Hepatocyte (in vitro differentiated cells): ENCODE measurements at regions not wholly inside any gene's neighbourhood (a gene's known extent, or its start where the extent isn't known, plus 50 kb on each side); places are given as distances from the start of the nearest gene placed in this dataset.

Experiments used
- DNase-seq: peaks from one replicate; pipeline ENCODE4 v3.0.0-alpha.2; 2016; ENCODE audit warnings: low spot score
- H2AFZ ChIP-seq: fragments of 200-600 bp; sonication (generic); 2 replicates; pipeline ENCODE4 v1.6.0; 2016; ENCODE audit warnings: antibody characterized with exemption, mild to moderate bottlenecking
- H3K27ac ChIP-seq: fragments of 200-600 bp; sonication (generic); 2 replicates; pipeline ENCODE4 v1.5.1; 2016; ENCODE audit warnings: mild to moderate bottlenecking
- H3K27me3 ChIP-seq: fragments of 200-600 bp; sonication (generic); 2 replicates; pipeline ENCODE4 v1.6.1; 2016
- H3K36me3 ChIP-seq: fragments of 200-600 bp; sonication (generic); replicated peaks from 2 replicates; pipeline ENCODE4 v1.5.1; 2016; ENCODE audit warnings: low read depth; ENCODE audit not compliant: insufficient read depth
- H3K4me1 ChIP-seq: fragments of 200-600 bp; sonication (generic); 2 replicates; pipeline ENCODE4 v1.5.1; 2016; ENCODE audit warnings: mild to moderate bottlenecking, moderate library complexity; ENCODE audit not compliant: insufficient read depth
- H3K4me2 ChIP-seq: fragments of 200-600 bp; sonication (generic); 2 replicates; pipeline ENCODE4 v1.6.0; 2016
- H3K4me3 ChIP-seq: fragments of 200-600 bp; sonication (generic); 2 replicates; pipeline ENCODE4 v1.5.1; 2016; ENCODE audit warnings: mild to moderate bottlenecking
- H3K79me2 ChIP-seq: fragments of 200-600 bp; sonication (generic); 2 replicates; pipeline ENCODE4 v1.6.0; 2017; ENCODE audit warnings: mild to moderate bottlenecking
- H3K9me2 ChIP-seq: fragments of 200-600 bp; sonication (generic); replicated peaks from 2 replicates; pipeline ENCODE4 v1.6.0; 2017; ENCODE audit warnings: mild to moderate bottlenecking; ENCODE audit not compliant: insufficient read depth
- H3K9me3 ChIP-seq: fragments of 200-600 bp; sonication (generic); 2 replicates; pipeline ENCODE4 v1.5.1; 2016; ENCODE audit warnings: low read depth, mild to moderate bottlenecking
- H4K20me1 ChIP-seq: fragments of 200-600 bp; sonication (generic); 2 replicates; pipeline ENCODE4 v1.6.0; 2016; ENCODE audit warnings: mild to moderate bottlenecking; ENCODE audit not compliant: insufficient read depth, poor library complexity, severe bottlenecking
- EZH2 ChIP-seq: fragments of 200-600 bp; sonication (generic); IDR thresholded peaks from 2 replicates; pipeline ENCODE4 v1.6.1; 2016; ENCODE audit warnings: antibody characterized with exemption, mild to moderate bottlenecking, borderline replicate concordance
- EZH2phosphoT487 ChIP-seq: fragments of 200-600 bp; sonication (generic); IDR thresholded peaks from one replicate; pipeline ENCODE4 v1.6.1; 2018; ENCODE audit warnings: antibody characterized with exemption, mild to moderate bottlenecking, low read depth, moderate library complexity; ENCODE audit not compliant: unreplicated experiment, severe bottlenecking
- WGBS: methylation state at CpG from one replicate; pipeline ENCODE4 v1.1.6; 2016; ENCODE audit warnings: low lambda C conversion rate; ENCODE audit errors: missing lambda C conversion rate; 5-methylcytosine and 5-hydroxymethylcytosine counted together
- TF ChIP-seq, protein P1 (sequence below): fragments of 200-600 bp; sonication (generic); IDR thresholded peaks from 2 replicates; pipeline ENCODE4 v1.5.1; 2016; ENCODE audit warnings: antibody characterized with exemption, mild to moderate bottlenecking; ENCODE audit not compliant: poor library complexity

GRCh38 chr7:53470336-53470970, 435.0 kb downstream of the POM121L12 start:
- Histone ChIP-seq H3K9me3 (no peaks in the 10 kb centered on the region), H4K20me1 (no peaks in the 10 kb centered on the region), H3K4me2 (no peak overlapping the region), H2AFZ (no peak overlapping the region), H3K27me3 (no peaks in the 10 kb centered on the region), H3K4me3 (no peak overlapping the region), H3K36me3 (no peaks in the 10 kb centered on the region), H3K79me2 (no peaks in the 10 kb centered on the region), H3K4me1 (no peaks in the 10 kb centered on the region), H3K27ac (no peak overlapping the region), H3K9me2 (no peaks in the 10 kb centered on the region)
- TF ChIP-seq, protein P1, sequence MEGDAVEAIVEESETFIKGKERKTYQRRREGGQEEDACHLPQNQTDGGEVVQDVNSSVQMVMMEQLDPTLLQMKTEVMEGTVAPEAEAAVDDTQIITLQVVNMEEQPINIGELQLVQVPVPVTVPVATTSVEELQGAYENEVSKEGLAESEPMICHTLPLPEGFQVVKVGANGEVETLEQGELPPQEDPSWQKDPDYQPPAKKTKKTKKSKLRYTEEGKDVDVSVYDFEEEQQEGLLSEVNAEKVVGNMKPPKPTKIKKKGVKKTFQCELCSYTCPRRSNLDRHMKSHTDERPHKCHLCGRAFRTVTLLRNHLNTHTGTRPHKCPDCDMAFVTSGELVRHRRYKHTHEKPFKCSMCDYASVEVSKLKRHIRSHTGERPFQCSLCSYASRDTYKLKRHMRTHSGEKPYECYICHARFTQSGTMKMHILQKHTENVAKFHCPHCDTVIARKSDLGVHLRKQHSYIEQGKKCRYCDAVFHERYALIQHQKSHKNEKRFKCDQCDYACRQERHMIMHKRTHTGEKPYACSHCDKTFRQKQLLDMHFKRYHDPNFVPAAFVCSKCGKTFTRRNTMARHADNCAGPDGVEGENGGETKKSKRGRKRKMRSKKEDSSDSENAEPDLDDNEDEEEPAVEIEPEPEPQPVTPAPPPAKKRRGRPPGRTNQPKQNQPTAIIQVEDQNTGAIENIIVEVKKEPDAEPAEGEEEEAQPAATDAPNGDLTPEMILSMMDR = no peak
- TF ChIP-seq EZH2phosphoT487 = no peak
- 78% methylated on average over 4 of the region's 4 CpGs for WGBS
- no peak for DNase-seq

DNA sequence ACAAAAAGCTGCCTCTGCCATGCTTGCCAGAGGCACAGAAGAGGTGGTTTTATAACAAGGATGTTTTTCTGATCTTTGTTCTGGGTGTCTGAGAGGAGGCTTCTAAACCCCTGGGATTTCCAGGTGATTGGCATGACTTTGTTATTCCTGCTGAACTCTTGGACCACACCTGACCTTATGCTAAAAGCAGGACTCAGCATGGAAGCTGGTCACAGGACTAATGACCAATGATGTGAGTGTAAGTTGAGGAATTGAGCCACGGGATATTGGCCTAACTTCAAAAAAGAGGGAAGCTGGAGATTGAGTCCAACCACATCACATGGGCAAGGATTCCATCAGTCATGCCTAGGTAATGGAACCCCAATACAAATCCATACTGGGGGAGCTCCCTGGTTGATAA, 437.9 kb downstream of the POM121L12 start:
- Histone ChIP-seq H3K27ac (no peak overlapping the region), H4K20me1 (no peaks in the 10 kb centered on the region)
- WGBS = 87% methylated on average over 1 of the region's 1 CpG

GRCh38 chr7:53475776-53476175, 440.3 kb downstream of the POM121L12 start:
- H3K4me1 ChIP-seq = no peaks in the 10 kb centered on the region
- no peak overlapping the region for H3K27ac ChIP-seq
- no peaks in the 10 kb centered on the region for H3K27me3 ChIP-seq
- H3K4me2 ChIP-seq = no peak overlapping the region
- H3K36me3 ChIP-seq = no peaks in the 10 kb centered on the region
- H2AFZ ChIP-seq = no peak overlapping the region
- no peaks in the 10 kb centered on the region for H4K20me1 ChIP-seq
- no peaks in the 10 kb centered on the region for H3K79me2 ChIP-seq
- no peaks in the 10 kb centered on the region for H3K9me2 ChIP-seq
- no peak for DNase-seq
- H3K4me3 ChIP-seq = no peak overlapping the region
- no peaks in the 10 kb centered on the region for H3K9me3 ChIP-seq
- TF ChIP-seq, protein P1 = no peak
- TF ChIP-seq EZH2 = no peak
- no peak for TF ChIP-seq EZH2phosphoT487

More for the DNA sequence above, 437.9 kb downstream of the POM121L12 start:
- Histone ChIP-seq H3K79me2 (no peaks in the 10 kb centered on the region), H3K27me3 (no peaks in the 10 kb centered on the region), H3K9me3 (no peaks in the 10 kb centered on the region), H3K4me3 (no peak overlapping the region), H3K9me2 (no peaks in the 10 kb centered on the region), H3K4me1 (no peaks in the 10 kb centered on the region), H2AFZ (no peak overlapping the region), H3K4me2 (no peak overlapping the region), H3K36me3 (no peaks in the 10 kb centered on the region)
- TF ChIP-seq EZH2 (no peak), EZH2phosphoT487 (no peak)
- DNase-seq = no peak

GRCh38 chr7:53476566-53476965, 441.1 kb downstream of the POM121L12 start:
- WGBS = 96% methylated on average over 3 of the region's 3 CpGs
- H3K9me3 ChIP-seq = no peaks in the 10 kb centered on the region
- H4K20me1 ChIP-seq = no peaks in the 10 kb centered on the region
- H3K27me3 ChIP-seq = no peaks in the 10 kb centered on the region
- TF ChIP-seq, protein P1 = no peak
- TF ChIP-seq EZH2 = no peak
- no peak for TF ChIP-seq EZH2phosphoT487
- no peaks in the 10 kb centered on the region for H3K79me2 ChIP-seq
- H3K36me3 ChIP-seq = no peaks in the 10 kb centered on the region
- no peaks in the 10 kb centered on the region for H3K4me1 ChIP-seq
- no peak overlapping the region for H3K4me2 ChIP-seq
- DNase-seq = no peak
- no peak overlapping the region for H2AFZ ChIP-seq
- no peak overlapping the region for H3K4me3 ChIP-seq
- no peak overlapping the region for H3K27ac ChIP-seq
- H3K9me2 ChIP-seq = no peaks in the 10 kb centered on the region
